NT2/D1 (cell line): ENCODE measurements at regions not wholly inside any gene's neighbourhood (a gene's known extent, or its start where the extent isn't known, plus 50 kb on each side); places are given as distances from the start of the nearest gene placed in this dataset.

Experiments
- DNase-seq: peaks from one replicate; pipeline ENCODE4 v3.0.0-alpha.2; 2011; ENCODE audit warnings: low read depth, low spot score
- H3K27me3 ChIP-seq: 2 replicates; pipeline ENCODE4 v1.6.0; 2011; ENCODE audit warnings: mild to moderate bottlenecking; ENCODE audit not compliant: insufficient read length, insufficient read depth
- H3K36me3 ChIP-seq: 2 replicates; pipeline ENCODE4 v1.6.1; 2011; ENCODE audit warnings: mild to moderate bottlenecking, low read length, mixed read lengths; ENCODE audit not compliant: insufficient read depth, insufficient read length
- H3K4me1 ChIP-seq: 2 replicates; pipeline ENCODE4 v1.5.1; 2011; ENCODE audit not compliant: insufficient read depth, insufficient read length
- H3K4me3 ChIP-seq: 2 replicates; pipeline ENCODE4 v1.5.1; 2011; ENCODE audit warnings: low read depth; ENCODE audit not compliant: insufficient read length
- H3K9ac ChIP-seq: 2 replicates; pipeline ENCODE4 v1.6.0; 2011; ENCODE audit warnings: low read depth; ENCODE audit not compliant: insufficient read length
- H3K9me3 ChIP-seq: 2 replicates; pipeline ENCODE4 v1.5.1; 2011; ENCODE audit warnings: mild to moderate bottlenecking, low read length; ENCODE audit not compliant: insufficient read depth
- SUZ12 ChIP-seq: IDR thresholded peaks from 2 replicates; pipeline ENCODE4 v1.6.1; 2011; ENCODE audit not compliant: insufficient read length, insufficient read depth; ENCODE audit errors: extremely low read depth
- YY1 ChIP-seq: IDR thresholded peaks from 2 replicates; pipeline ENCODE4 v1.6.1; 2011; ENCODE audit not compliant: insufficient read length, insufficient read depth
- ZNF274 ChIP-seq: IDR thresholded peaks from 2 replicates; pipeline ENCODE4 v1.6.1; 2011; ENCODE audit warnings: mild to moderate bottlenecking, low read depth, low read length

- H3K4me3 ChIP-seq: no peak overlapping the region
- TF ChIP-seq ZNF274 (no peak), YY1 (no peak), SUZ12 (no peak)
- no peak for DNase-seq
- H3K4me1 ChIP-seq: no peaks in the 10 kb centered on the region
- H3K9ac ChIP-seq: no peak overlapping the region
- H3K9me3 ChIP-seq: no peaks in the 10 kb centered on the region
- H3K36me3 ChIP-seq: no peaks in the 10 kb centered on the region
- H3K27me3 ChIP-seq: no peaks in the 10 kb centered on the region
Measured at GRCh38 chr1:199122085-199122484, 483.2 kb downstream of the PTPRC start.

- Histone ChIP-seq H3K9ac (no peak overlapping the region), H3K4me3 (no peak overlapping the region), H3K27me3 (no peaks in the 10 kb centered on the region), H3K9me3 (no peaks in the 10 kb centered on the region), H3K36me3 (no peaks in the 10 kb centered on the region), H3K4me1 (no peaks in the 10 kb centered on the region)
- no peak for TF ChIP-seq SUZ12
- no peak for TF ChIP-seq ZNF274
- TF ChIP-seq YY1: no peak
- DNase-seq: no peak
Measured at GRCh38 chr1:199122532-199123311, 483.9 kb downstream of the PTPRC start.

GRCh38 chr1:199123615-199124014 lies 484.8 kb downstream of the PTPRC start:
- H3K27me3 ChIP-seq: no peaks in the 10 kb centered on the region
- H3K9ac ChIP-seq: no peak overlapping the region
- H3K36me3 ChIP-seq: no peaks in the 10 kb centered on the region
- no peak for TF ChIP-seq SUZ12
- TF ChIP-seq YY1: no peak
- no peak for TF ChIP-seq ZNF274
- no peaks in the 10 kb centered on the region for H3K9me3 ChIP-seq
- no peaks in the 10 kb centered on the region for H3K4me1 ChIP-seq
- DNase-seq: no peak
- no peak overlapping the region for H3K4me3 ChIP-seq

- TF ChIP-seq YY1: no peak
- no peak for TF ChIP-seq SUZ12
- TF ChIP-seq ZNF274: no peak
- H3K4me1 ChIP-seq: no peaks in the 10 kb centered on the region
- no peaks in the 10 kb centered on the region for H3K36me3 ChIP-seq
- no peak for DNase-seq
- no peaks in the 10 kb centered on the region for H3K9me3 ChIP-seq
- no peaks in the 10 kb centered on the region for H3K27me3 ChIP-seq
- no peak overlapping the region for H3K9ac ChIP-seq
- H3K4me3 ChIP-seq: no peak overlapping the region
Measured at GRCh38 chr1:199124351-199124750, 485.5 kb downstream of the PTPRC start.

- Histone ChIP-seq H3K36me3 (no peaks in the 10 kb centered on the region), H3K27me3 (no peaks in the 10 kb centered on the region), H3K4me3 (no peak overlapping the region), H3K9ac (no peak overlapping the region), H3K9me3 (no peaks in the 10 kb centered on the region), H3K4me1 (no peaks in the 10 kb centered on the region)
- no peak for DNase-seq
- TF ChIP-seq ZNF274 (no peak), YY1 (no peak), SUZ12 (no peak)
Measured at GRCh38 chr1:199129247-199129646, 490.4 kb downstream of the PTPRC start.

GRCh38 chr1:199132006-199132405 lies 493.2 kb downstream of the PTPRC start:
- H3K4me3 ChIP-seq: no peak overlapping the region
- no peaks in the 10 kb centered on the region for H3K27me3 ChIP-seq
- no peaks in the 10 kb centered on the region for H3K36me3 ChIP-seq
- no peak for DNase-seq
- TF ChIP-seq SUZ12 (no peak), ZNF274 (no peak), YY1 (no peak)
- no peaks in the 10 kb centered on the region for H3K9me3 ChIP-seq
- H3K4me1 ChIP-seq: no peaks in the 10 kb centered on the region
- no peak overlapping the region for H3K9ac ChIP-seq

- H3K4me1 ChIP-seq: no peaks in the 10 kb centered on the region
- no peaks in the 10 kb centered on the region for H3K27me3 ChIP-seq
- no peak overlapping the region for H3K4me3 ChIP-seq
- no peaks in the 10 kb centered on the region for H3K36me3 ChIP-seq
- no peak overlapping the region for H3K9ac ChIP-seq
- TF ChIP-seq ZNF274 (no peak), SUZ12 (no peak), YY1 (no peak)
- H3K9me3 ChIP-seq: no peaks in the 10 kb centered on the region
- no peak for DNase-seq
Measured at GRCh38 chr1:199135901-199136300, 497.1 kb downstream of the PTPRC start.
